ENCODE measurements at regions not wholly inside any gene's neighbourhood (a gene's known extent, or its start where the extent isn't known, plus 50 kb on each side); places are given as distances from the start of the nearest gene placed in this dataset.

DNA sequence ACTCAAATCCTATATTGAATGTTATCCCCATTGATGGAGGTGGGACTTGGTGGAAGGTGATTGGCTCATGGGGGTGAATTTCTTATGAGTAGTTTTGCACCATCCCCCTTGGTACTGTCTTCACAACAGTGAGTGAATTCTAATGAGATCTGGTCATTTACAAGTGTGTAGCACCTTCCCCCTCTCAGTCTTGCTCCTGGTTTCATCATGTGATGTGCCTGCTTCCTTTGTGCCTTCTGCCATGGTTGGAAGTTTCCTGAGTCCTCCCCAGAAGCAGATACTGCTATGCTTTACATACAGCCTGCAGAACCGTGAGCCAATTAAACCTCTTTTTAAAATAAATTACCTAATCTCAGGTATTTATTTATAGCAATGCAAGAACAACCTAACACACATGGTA is 302.4 kb upstream of the KITLG start:
- TF ChIP-seq, protein P1, sequence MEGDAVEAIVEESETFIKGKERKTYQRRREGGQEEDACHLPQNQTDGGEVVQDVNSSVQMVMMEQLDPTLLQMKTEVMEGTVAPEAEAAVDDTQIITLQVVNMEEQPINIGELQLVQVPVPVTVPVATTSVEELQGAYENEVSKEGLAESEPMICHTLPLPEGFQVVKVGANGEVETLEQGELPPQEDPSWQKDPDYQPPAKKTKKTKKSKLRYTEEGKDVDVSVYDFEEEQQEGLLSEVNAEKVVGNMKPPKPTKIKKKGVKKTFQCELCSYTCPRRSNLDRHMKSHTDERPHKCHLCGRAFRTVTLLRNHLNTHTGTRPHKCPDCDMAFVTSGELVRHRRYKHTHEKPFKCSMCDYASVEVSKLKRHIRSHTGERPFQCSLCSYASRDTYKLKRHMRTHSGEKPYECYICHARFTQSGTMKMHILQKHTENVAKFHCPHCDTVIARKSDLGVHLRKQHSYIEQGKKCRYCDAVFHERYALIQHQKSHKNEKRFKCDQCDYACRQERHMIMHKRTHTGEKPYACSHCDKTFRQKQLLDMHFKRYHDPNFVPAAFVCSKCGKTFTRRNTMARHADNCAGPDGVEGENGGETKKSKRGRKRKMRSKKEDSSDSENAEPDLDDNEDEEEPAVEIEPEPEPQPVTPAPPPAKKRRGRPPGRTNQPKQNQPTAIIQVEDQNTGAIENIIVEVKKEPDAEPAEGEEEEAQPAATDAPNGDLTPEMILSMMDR (IDR thresholded peaks at IDR 0.05 in 4 of 5, conservative IDR thresholded peaks at IDR 0.05 in 1 of 5) = no peak
- TF ChIP-seq POLR2A (IDR thresholded peaks at IDR 0.05) = no peak
